Stimulated activated CD4-positive, alpha-beta T cell treated with anti-CD3 and anti-CD28 coated beads, Interleukin-4, amount 100 ng/mL, for 48 hours (primary cell): ENCODE measurements at regions not wholly inside any gene's neighbourhood (a gene's known extent, or its start where the extent isn't known, plus 50 kb on each side); places are given as distances from the start of the nearest gene placed in this dataset.
"Not testable (repeated sequence)": the region's sequence is repeated elsewhere in the genome, so short reads cannot be mapped to it uniquely, and the experiment has no call there.

ENCODE experiments used
- DNase-seq, 2 donors: peaks; one replicate each; pipeline ENCODE4 v3.0.0-alpha.2; 2020; ENCODE audit warnings: low read depth in 2 of 2

GRCh38 chr1:66424530-66424929, 109.4 kb upstream of the SGIP1 start:
- DNase-seq = not testable (repeated sequence)

- no peak for DNase-seq
Measured at GRCh38 chr1:66426239-66426853, 107.6 kb upstream of the SGIP1 start.

DNA sequence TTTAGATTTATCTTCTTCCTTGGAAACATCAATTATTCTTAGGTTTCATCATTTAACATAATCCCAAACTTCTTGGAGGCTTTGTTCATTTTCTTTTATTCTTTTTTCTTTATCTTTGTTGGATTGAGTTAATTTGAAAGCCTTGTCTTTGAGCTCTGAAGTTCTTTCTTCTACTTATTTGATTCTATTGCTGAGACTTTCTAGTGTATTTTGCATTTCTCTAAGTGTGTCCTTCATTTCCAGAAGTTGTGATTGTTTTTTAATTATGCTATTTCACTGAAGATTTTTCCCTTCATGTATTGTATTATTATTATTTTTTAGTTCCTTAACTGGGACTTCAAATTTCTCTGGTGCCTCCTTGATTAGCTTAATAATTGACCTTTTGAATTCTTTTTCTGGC, 103.1 kb upstream of the SGIP1 start:
- not testable (repeated sequence) for DNase-seq

DNA sequence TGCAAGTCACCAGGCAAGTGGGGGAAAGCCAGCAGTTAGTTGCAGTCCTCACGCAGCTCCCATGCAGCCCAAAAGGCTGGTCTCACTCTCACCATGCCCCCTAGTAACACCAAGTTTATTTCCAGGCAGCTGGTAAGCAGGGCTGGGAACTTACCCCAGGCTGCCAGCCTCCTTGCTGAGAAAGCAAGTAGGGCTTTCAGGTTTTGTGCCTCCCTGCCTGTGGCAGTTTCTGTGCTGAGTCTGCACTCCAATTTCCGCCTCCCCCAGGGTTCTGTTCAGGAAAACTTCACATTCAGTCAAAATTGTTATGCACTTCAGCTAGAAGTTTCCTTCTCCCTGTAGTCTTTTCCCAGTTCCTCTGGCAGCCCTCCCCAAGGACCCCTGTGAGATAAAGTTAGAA, 102.0 kb upstream of the SGIP1 start:
- no peak for DNase-seq

DNA sequence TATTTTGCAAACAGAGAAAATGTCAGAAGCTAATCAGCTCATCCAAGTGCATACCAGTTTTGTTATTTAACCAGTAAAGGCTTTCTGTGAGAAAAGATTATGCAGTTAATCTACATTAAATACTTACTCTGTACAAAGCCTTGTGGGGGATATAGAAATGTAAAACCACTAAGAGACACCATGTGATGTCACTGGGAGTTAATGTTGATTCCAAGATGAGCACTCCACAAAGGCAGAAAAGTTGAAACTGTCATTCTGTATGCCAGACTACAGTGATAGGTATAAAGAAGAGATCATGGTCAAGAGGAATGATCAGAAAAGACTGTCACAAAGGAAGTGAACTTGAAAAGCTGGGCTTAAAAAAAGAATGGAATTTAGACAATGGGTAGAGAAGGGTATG, 100.3 kb upstream of the SGIP1 start:
- DNase-seq = no peak

DNA sequence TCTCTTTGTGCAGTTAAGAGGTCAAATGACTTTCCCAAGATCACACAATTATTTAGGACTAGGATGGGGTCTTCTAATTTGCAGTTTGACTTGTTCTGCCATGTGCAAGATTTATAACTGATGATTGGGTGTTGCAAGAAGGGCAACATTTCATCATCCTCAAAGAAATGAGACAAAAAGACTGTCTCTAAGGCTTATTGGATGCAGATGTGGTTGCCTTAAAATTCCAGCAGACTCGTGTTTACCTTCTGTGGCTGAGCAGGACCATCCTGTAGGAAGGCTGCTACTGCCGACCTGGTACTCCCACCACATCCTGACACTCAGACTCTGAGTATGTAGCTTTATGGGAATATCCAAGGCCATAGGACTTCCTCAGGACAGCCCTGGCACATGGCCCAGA, 99.9 kb upstream of the SGIP1 start:
- DNase-seq = no peak

DNA sequence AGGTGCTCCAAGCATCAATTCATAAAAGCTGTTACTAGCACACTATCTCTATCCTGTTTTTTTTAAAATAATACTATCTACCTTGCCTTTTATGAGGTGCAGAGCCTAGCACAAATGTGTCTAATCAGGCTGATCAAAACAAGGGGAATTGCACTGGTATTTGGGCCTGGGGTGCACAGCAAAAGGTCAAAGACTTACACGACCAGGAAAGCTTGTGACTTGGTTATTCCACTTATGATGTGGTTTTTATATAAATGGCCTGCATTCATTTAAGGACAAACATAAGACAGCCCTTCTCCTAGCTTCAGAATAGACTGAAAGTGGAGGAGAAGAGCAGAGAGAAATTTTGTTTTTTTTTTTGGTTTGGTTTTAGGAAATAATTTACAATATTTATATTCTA, 98.4 kb upstream of the SGIP1 start:
- DNase-seq = no peak

DNA sequence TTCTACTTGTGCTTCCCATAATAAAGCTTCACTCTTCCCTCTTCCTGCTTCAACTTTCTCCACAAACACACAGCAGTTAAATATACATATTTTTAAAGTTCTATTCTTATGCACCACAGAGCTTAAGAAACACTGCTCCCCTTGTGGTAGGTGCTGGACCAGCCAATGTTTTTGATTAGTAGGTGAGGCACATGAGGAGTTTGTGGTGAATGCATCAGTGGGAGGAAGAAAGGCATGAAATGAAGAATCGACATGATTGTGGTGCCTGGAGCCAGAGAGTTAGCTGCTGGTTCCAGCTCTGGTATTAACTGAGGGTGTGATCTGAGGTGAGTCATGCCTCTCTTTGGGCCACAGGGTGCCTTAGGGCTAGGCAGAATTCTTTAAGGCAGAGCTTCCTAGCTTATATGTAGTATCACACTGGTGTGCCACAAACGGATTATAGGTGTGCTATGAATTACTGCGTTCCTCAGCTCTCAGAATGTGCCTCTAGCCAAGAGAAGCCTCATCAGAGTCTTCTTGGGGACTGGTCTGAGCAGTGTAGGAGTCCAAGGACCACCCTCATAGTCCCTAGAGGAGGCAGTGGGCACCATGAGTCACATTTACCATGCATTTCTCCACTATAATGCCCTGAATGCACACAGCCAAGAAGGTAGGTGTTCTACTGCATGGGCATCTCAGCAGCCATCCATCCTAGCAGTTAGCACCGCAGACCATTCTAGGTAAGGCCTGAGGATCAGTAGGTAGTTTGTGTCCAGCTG, 97.4 kb upstream of the SGIP1 start:
- DNase-seq = peak; percentile 22 to 62

DNA sequence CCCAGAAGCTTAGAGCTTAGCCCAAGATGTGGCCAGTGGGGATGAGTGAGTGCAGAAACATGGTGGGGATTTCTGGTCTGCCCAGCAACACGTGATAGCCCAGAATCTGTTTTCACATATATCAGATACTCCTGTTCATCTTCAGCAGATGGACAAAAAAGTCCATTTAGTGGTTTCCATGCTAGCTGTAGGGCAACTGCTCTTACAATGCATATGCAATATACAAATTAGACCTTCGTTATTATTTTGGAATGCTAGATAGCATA, 96.9 kb upstream of the SGIP1 start:
- no peak for DNase-seq

GRCh38 chr1:66438062-66438461, 95.9 kb upstream of the SGIP1 start:
- no peak for DNase-seq

- DNase-seq = no peak
Measured at GRCh38 chr1:66438501-66438900, 95.5 kb upstream of the SGIP1 start.

- DNase-seq = no peak
Measured at GRCh38 chr1:66439031-66439740, 94.8 kb upstream of the SGIP1 start.

GRCh38 chr1:66443793-66444192, 90.2 kb upstream of the SGIP1 start:
- no peak for DNase-seq

DNA sequence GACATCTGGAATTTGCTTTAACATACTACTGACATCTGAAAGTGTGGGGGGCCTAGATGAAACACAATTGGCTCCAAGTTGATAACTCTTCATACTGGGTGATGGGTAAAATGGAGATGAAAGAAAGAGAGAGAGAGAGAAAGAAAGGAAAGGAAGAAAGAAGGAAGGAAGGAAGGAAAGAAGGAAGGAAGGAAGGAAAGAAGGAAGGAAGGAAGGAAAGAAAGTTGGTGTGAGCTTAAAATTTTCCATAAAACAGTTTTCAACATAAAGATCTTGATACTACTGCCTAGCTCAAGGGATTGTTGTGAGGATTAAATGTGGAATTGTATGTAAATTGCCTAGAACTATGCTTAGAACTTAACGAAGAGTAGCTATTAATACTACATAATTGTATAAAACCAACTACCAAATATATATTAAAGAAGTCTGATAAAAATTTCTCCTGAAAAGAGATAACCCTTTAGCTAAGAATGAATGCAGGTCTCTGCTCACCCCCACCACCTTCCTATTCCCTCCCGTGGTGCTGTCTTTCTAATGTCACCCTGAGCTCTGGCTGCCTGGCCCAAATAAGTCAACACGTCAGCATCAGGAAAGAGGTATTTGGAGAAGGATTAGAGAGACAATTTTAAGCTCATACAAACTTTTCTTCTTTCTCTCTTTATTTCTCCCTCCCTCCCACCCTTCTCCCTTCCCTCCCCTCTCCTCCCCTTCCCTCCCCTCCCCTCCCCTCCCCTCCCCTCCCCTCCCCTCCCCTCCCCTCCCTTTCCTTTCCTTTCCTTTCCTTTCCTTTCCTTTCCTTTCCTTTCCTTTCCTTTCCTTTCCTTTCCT, 89.3 kb upstream of the SGIP1 start:
- DNase-seq = no peak

DNA sequence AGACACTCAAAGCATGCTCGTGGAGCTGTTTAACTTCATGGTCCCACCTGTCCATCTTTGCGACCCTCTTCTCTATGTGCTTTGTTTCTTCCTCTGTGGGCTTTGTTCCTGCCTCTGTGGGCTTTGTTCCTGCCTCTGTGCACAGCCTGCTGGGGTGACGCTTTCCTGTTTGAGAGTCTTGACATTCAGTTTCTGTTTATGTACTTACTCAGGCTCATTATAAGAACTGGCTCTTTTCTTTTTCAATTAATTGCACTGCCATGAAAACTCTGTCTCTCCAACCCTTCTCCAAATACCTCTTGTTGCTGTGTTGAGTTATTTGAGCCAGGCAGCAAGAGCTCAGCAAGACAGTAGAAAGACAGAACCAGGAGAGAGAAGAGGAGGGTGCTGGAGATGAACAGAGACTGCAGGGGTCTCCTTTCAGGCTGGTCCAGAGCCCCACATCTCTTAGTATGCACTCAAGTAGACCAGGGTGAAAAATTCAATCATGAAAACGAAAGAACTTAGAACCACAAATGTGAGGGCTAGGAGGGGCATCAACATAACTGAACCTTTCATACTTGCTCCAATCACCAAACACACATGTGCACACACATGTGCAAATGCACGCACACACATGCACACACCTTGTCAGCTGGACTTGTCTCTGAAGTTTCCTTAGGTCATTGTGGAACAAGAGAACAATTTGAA, 88.3 kb upstream of the SGIP1 start:
- DNase-seq = peak; percentile 27

DNA sequence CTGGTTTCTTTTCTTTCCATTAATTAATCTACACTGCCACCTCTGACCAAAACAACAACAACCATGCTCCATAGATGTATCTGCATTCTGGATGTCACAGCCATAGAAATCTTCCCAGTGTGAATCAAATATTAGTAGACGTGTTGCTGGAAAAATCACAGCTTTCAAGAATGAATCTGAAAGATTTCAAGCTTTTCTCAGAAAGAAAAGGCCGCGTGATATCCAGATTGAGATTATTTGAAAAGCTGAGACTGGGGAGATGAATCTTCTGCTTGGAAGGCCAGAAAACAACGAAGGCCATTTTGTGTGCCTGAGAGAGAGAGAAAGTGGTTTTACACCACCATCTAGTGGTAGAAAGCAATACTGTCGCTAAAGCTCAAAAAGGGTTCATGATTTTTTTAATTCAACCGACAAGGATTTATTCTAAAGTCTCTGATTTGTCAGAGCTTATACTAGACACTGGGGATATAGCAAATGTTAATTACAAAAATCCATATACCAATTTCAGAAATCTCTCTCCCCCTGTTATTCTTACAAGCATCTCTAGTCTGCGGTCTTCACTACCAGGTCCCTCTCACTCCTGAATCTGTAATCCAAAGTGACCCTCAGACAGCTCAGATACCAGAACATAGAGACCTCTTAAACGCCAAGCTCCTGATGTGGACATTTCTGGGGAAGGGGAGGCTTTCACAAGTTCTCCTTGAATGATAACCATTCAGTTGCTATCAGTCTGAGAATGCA, 87.5 kb upstream of the SGIP1 start:
- peak in 1 of 2 donors; percentile 15 for DNase-seq

GRCh38 chr1:66450043-66450514, 83.9 kb upstream of the SGIP1 start:
- DNase-seq = no peak

GRCh38 chr1:66450847-66451246, 83.1 kb upstream of the SGIP1 start:
- DNase-seq = no peak

DNA sequence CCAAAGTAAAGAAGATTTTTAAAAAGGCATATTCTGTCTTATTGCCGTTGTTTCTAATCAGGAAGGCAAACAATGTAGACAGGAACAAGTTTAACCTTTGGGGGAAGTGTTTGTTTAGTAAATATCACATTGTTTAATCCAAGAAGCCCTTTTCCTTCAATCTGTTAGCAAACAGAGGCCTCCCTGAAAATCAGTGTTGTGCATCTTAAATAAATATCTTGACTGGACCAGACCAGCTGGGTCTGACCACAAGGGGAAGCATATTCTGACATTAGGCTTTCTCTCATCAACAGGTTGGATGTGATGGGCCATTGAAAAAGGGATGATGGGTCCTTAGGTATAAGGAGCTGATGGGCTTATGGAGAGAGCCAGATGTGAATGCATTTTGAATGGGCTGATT, 81.8 kb upstream of the SGIP1 start:
- DNase-seq = no peak

DNA sequence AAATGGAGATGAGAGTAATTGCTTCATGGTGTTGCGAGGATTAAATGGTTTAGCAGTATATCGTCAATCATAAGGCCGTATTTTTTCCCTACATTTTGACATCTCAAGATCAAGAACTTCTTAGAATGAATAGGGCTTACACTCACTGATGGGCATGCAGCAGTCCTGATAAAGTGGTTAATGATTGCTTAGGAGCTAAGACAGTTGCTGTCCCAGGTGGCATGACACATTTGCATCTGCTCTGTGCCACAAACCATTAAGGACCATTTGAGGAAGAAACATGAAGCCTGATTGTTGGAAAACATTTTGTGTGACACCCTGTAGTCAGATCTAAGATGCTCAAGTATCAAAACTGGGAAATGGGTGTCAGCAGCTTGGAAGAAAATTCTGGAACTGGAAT, 81.0 kb upstream of the SGIP1 start:
- DNase-seq = no peak

- DNase-seq = no peak
Measured at GRCh38 chr1:66455446-66455845, 78.5 kb upstream of the SGIP1 start.
